H9 (cell line): ENCODE measurements at regions not wholly inside any gene's neighbourhood (a gene's known extent, or its start where the extent isn't known, plus 50 kb on each side); places are given as distances from the start of the nearest gene placed in this dataset.

Experiments used
- DNase-seq: peaks from one replicate; pipeline ENCODE4 v3.0.0-alpha.2; 2017
- H2AFZ ChIP-seq: one replicate; pipeline ENCODE4 v1.6.1; 2013; ENCODE audit warnings: mild to moderate bottlenecking, low read length, control low read depth, moderate library complexity
- H2AK5ac ChIP-seq: 2 replicates; pipeline ENCODE4 v1.6.1; 2013; ENCODE audit warnings: low read length, control low read depth, mixed read lengths; ENCODE audit not compliant: insufficient read length
- H2BK120ac ChIP-seq: one replicate; pipeline ENCODE4 v1.6.1; 2013; ENCODE audit warnings: low read depth, mild to moderate bottlenecking, low read length, control low read depth, inconsistent platforms; ENCODE audit not compliant: poor library complexity, severe bottlenecking
- H2BK12ac ChIP-seq: 2 replicates; pipeline ENCODE4 v1.6.1; 2013; ENCODE audit warnings: low read length, control low read depth, mixed read lengths, low read depth; ENCODE audit not compliant: insufficient read length
- H2BK15ac ChIP-seq: 2 replicates; pipeline ENCODE4 v1.6.1; 2013; ENCODE audit warnings: low read depth, low read length, control low read depth
- H2BK20ac ChIP-seq: one replicate; pipeline ENCODE4 v1.6.1; 2013; ENCODE audit warnings: low read depth, mild to moderate bottlenecking, low read length, control low read depth, inconsistent platforms; ENCODE audit not compliant: poor library complexity, severe bottlenecking
- H2BK5ac ChIP-seq: 2 replicates; pipeline ENCODE4 v1.6.1; 2013; ENCODE audit warnings: low read length, control low read depth, mixed read lengths; ENCODE audit not compliant: insufficient read length
- H3K14ac ChIP-seq: 2 replicates; pipeline ENCODE4 v1.6.1; 2013; ENCODE audit warnings: low read length, control low read depth; ENCODE audit not compliant: insufficient read depth
- H3K18ac ChIP-seq: 2 replicates; pipeline ENCODE4 v1.6.1; 2013; ENCODE audit warnings: low read depth, mild to moderate bottlenecking, mixed read lengths, low read length, control low read depth; ENCODE audit not compliant: insufficient read length
- H3K23ac ChIP-seq: 2 replicates; pipeline ENCODE4 v1.6.1; 2013; ENCODE audit warnings: low read length, control low read depth, mixed read lengths, low read depth; ENCODE audit not compliant: insufficient read length
- H3K23me2 ChIP-seq: 2 replicates; pipeline ENCODE4 v1.6.1; 2013; ENCODE audit warnings: low read depth, mild to moderate bottlenecking, mixed read lengths, low read length, control low read depth; ENCODE audit not compliant: insufficient read length, poor library complexity, severe bottlenecking
- H3K27ac ChIP-seq: 2 replicates; pipeline ENCODE4 v1.5.1; 2013; ENCODE audit warnings: low read length, control low read depth, mixed read lengths, low read depth; ENCODE audit not compliant: insufficient read length
- H3K27me3 ChIP-seq: 2 replicates; pipeline ENCODE4 v1.6.1; 2013; ENCODE audit warnings: low read length, control low read depth, inconsistent platforms; ENCODE audit not compliant: insufficient read depth
- H3K4ac ChIP-seq: 2 replicates; pipeline ENCODE4 v1.6.1; 2013; ENCODE audit warnings: low read depth, mild to moderate bottlenecking, control low read depth, inconsistent platforms, low read length, moderate library complexity
- H3K4me1 ChIP-seq: 2 replicates; pipeline ENCODE4 v1.6.1; 2013; ENCODE audit warnings: low read length, control low read depth, inconsistent platforms; ENCODE audit not compliant: insufficient read depth
- H3K4me2 ChIP-seq: 2 replicates; pipeline ENCODE4 v1.6.1; 2013; ENCODE audit warnings: low read length, control low read depth, mixed read lengths; ENCODE audit not compliant: insufficient read length, insufficient read depth
- H3K56ac ChIP-seq: 2 replicates; pipeline ENCODE4 v1.6.1; 2013; ENCODE audit warnings: low read depth, mild to moderate bottlenecking, mixed read lengths, low read length, control low read depth; ENCODE audit not compliant: insufficient read length
- H3K79me1 ChIP-seq: 2 replicates; pipeline ENCODE4 v1.6.1; 2013; ENCODE audit warnings: low read depth, mild to moderate bottlenecking, moderate library complexity, low read length, control low read depth, inconsistent platforms; ENCODE audit not compliant: insufficient read depth, poor library complexity, severe bottlenecking
- H3K79me2 ChIP-seq: 2 replicates; pipeline ENCODE4 v1.6.1; 2013; ENCODE audit warnings: low read length, control low read depth, inconsistent platforms; ENCODE audit not compliant: insufficient read depth
- H3K9ac ChIP-seq: 2 replicates; pipeline ENCODE4 v1.6.1; 2013; ENCODE audit warnings: low read length, control low read depth, mixed read lengths; ENCODE audit not compliant: insufficient read length; ENCODE audit errors: extremely low read depth
- H3K9me3 ChIP-seq: one replicate; pipeline ENCODE4 v1.6.1; 2013; ENCODE audit warnings: low read depth, low read length, inconsistent platforms; ENCODE audit not compliant: control insufficient read depth
- H3T11ph ChIP-seq: one replicate; pipeline ENCODE4 v1.6.1; 2013; ENCODE audit warnings: mild to moderate bottlenecking, low read length, control low read depth, inconsistent platforms
- H4K20me1 ChIP-seq: one replicate; pipeline ENCODE4 v1.6.1; 2013; ENCODE audit not compliant: control insufficient read depth, insufficient read length, insufficient read depth
- H4K5ac ChIP-seq: 2 replicates; pipeline ENCODE4 v1.6.1; 2013; ENCODE audit warnings: low read depth, mild to moderate bottlenecking, mixed read lengths, low read length, control low read depth; ENCODE audit not compliant: insufficient read length
- H4K8ac ChIP-seq: replicated peaks from 2 replicates; pipeline ENCODE4 v1.6.1; 2013; ENCODE audit warnings: low read length, control low read depth, mixed read lengths, low read depth; ENCODE audit not compliant: insufficient read length
- H4K91ac ChIP-seq: 2 replicates; pipeline ENCODE4 v1.6.1; 2013; ENCODE audit warnings: low read depth, mild to moderate bottlenecking, moderate library complexity, mixed read lengths, low read length, control low read depth; ENCODE audit not compliant: insufficient read length
- H3K27ac Mint-ChIP-seq, 3 experiments: 2 replicates in 2 of 3; 3 replicates in 1 of 3; pipeline ENCODE4 v1.8.0; 2020 to 2021; ENCODE audit warnings: mixed read lengths in 3 of 3, mild to moderate bottlenecking in 1 of 3, moderate library complexity in 1 of 3
- H3K27me3 Mint-ChIP-seq: 2 replicates; pipeline ENCODE4 v1.8.0; 2021; ENCODE audit warnings: low read depth, mild to moderate bottlenecking, moderate library complexity, mixed read lengths
- H3K36me3 Mint-ChIP-seq, 3 experiments: 2 replicates in 2 of 3; 3 replicates in 1 of 3; pipeline ENCODE4 v1.8.0; 2020 to 2021; ENCODE audit warnings: low read depth in 3 of 3, mixed read lengths in 3 of 3; ENCODE audit not compliant: insufficient read depth in 1 of 3
- H3K4me1 Mint-ChIP-seq, 2 experiments: 2 replicates each; pipeline ENCODE4 v1.8.0; 2020; ENCODE audit warnings: mixed read lengths in 2 of 2
- H3K4me3 Mint-ChIP-seq, 2 experiments: 2 replicates in 1 of 2; 3 replicates in 1 of 2; pipeline ENCODE4 v1.8.0; 2020 to 2021; ENCODE audit warnings: mild to moderate bottlenecking in 2 of 2, mixed read lengths in 2 of 2, moderate library complexity in 1 of 2
- H3K9me3 Mint-ChIP-seq, 2 experiments: 2 replicates in 1 of 2; 3 replicates in 1 of 2; pipeline ENCODE4 v1.8.0; 2020; ENCODE audit warnings: mild to moderate bottlenecking in 2 of 2, mixed read lengths in 2 of 2, moderate library complexity in 1 of 2
- WGBS: extraction: QIAGEN DNeasy Blood & Tissue Kit; methylation state at CpG from one replicate; pipeline ENCODE4 v1.1.7; 2013; ENCODE audit warnings: missing lambda C conversion rate, low lambda C conversion rate, mixed read lengths; ENCODE audit not compliant: insufficient read length; ENCODE audit errors: extremely low coverage; 5-methylcytosine and 5-hydroxymethylcytosine counted together
- TF ChIP-seq, protein P1 (sequence below): fragments of 200-600 bp; sonication (generic); conservative IDR thresholded peaks from 3 replicates; pipeline ENCODE4 v1.8.0; 2021; ENCODE audit warnings: antibody characterized with exemption, mild to moderate bottlenecking

DNA sequence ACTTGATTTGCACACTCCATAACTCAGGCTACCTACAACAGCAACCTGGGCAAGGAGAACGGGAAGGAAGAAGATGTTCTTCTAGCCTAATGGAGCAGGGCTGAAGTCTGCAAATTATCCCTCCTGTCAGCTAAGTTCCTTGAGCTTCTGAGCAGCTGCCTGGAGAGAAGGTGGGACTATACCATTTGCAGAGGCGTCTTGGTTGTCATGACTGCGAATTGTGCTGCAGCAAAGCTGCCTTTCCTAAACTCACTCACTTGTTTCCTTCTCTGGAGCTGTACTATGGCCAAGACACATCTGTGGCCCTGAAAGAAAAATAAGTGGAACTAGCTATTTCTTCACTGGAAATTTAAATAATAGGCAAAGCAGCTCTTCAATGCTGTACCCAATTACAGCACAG lies 682.4 kb upstream of the GRIA3 start:
- Histone ChIP-seq H2BK120ac (no peak overlapping the region), H2BK15ac (no peak overlapping the region), H4K5ac (no peak overlapping the region), H3K4me2 (no peak overlapping the region), H3K18ac (no peak overlapping the region), H3K79me1 (no peaks in the 10 kb centered on the region), H3K23ac (no peak overlapping the region), H4K20me1 (no peaks in the 10 kb centered on the region), H2AK5ac (no peak overlapping the region), H3K56ac (no peak overlapping the region), H3K9ac (no peak overlapping the region), H3K4me1 (no peaks in the 10 kb centered on the region), H3K4ac (no peak overlapping the region), H3K79me2 (no peaks in the 10 kb centered on the region), H3K27me3 (no peaks in the 10 kb centered on the region), H3K14ac (no peak overlapping the region), H2AFZ (no peak overlapping the region), H3K9me3 (no peaks in the 10 kb centered on the region), H4K91ac (no peak overlapping the region), H4K8ac (no peak overlapping the region), H3K23me2 (no peaks in the 10 kb centered on the region), H2BK20ac (no peak overlapping the region), H3T11ph (no peak overlapping the region), H2BK12ac (no peak overlapping the region), H3K27ac (no peak overlapping the region), H2BK5ac (no peak overlapping the region)
- no peak overlapping the region for H3K4me3 Mint-ChIP-seq
- H3K27ac Mint-ChIP-seq, result no peak overlapping the region
- H3K9me3 Mint-ChIP-seq, result peaks cover 12 to 61% of the 10 kb centered on the region in 2 experiments
- peaks cover 0 to 7% (median 6%) of the 10 kb centered on the region in 3 experiments; a peak in 2 of 7 replicates for H3K36me3 Mint-ChIP-seq
- no peak for DNase-seq
- WGBS, result no CpG with 5 or more reads among the region's 3 CpGs
- peaks cover 0 to 4% of the 10 kb centered on the region in 2 experiments; a peak in 2 of 4 replicates for H3K4me1 Mint-ChIP-seq
- TF ChIP-seq, protein P1, sequence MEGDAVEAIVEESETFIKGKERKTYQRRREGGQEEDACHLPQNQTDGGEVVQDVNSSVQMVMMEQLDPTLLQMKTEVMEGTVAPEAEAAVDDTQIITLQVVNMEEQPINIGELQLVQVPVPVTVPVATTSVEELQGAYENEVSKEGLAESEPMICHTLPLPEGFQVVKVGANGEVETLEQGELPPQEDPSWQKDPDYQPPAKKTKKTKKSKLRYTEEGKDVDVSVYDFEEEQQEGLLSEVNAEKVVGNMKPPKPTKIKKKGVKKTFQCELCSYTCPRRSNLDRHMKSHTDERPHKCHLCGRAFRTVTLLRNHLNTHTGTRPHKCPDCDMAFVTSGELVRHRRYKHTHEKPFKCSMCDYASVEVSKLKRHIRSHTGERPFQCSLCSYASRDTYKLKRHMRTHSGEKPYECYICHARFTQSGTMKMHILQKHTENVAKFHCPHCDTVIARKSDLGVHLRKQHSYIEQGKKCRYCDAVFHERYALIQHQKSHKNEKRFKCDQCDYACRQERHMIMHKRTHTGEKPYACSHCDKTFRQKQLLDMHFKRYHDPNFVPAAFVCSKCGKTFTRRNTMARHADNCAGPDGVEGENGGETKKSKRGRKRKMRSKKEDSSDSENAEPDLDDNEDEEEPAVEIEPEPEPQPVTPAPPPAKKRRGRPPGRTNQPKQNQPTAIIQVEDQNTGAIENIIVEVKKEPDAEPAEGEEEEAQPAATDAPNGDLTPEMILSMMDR, result no peak
- no peaks in the 10 kb centered on the region; the same call in 1 of the 2 replicates for H3K27me3 Mint-ChIP-seq
